IgD-negative memory B cell (primary cell): ENCODE measurements at regions not wholly inside any gene's neighbourhood (a gene's known extent, or its start where the extent isn't known, plus 50 kb on each side); places are given as distances from the start of the nearest gene placed in this dataset.
A peak's percentile ranks its signal among the peaks of the same experiment; 100 is the strongest.
"Not testable (repeated sequence)": the region's sequence is repeated elsewhere in the genome, so short reads cannot be mapped to it uniquely, and the experiment has no call there.

Experiments used
- H3K27ac Mint-ChIP-seq, 3 donors: one replicate each; pipeline ENCODE4 v1.8.0; 2020 to 2022; ENCODE audit warnings: mild to moderate bottlenecking in 3 of 3, mixed read lengths in 3 of 3, moderate library complexity in 1 of 3
- H3K27me3 Mint-ChIP-seq: one replicate; pipeline ENCODE4 v1.8.0; 2021; ENCODE audit warnings: mixed read lengths
- H3K36me3 Mint-ChIP-seq: one replicate; pipeline ENCODE4 v1.8.0; 2020; ENCODE audit warnings: mild to moderate bottlenecking, mixed read lengths
- H3K4me1 Mint-ChIP-seq, 3 donors: one replicate each; pipeline ENCODE4 v1.8.0; 2020 to 2022; ENCODE audit warnings: mixed read lengths in 3 of 3, mild to moderate bottlenecking in 1 of 3
- H3K4me3 Mint-ChIP-seq, 4 donors: one replicate each; pipeline ENCODE4 v1.8.0; 2020 to 2022; ENCODE audit warnings: mild to moderate bottlenecking in 4 of 4, mixed read lengths in 4 of 4, moderate library complexity in 3 of 4
- H3K9me3 Mint-ChIP-seq, 3 donors: one replicate each; pipeline ENCODE4 v1.8.0; 2020 to 2021; ENCODE audit warnings: mixed read lengths in 3 of 3, mild to moderate bottlenecking in 1 of 3

- H3K4me1 Mint-ChIP-seq, result peaks cover 0 to 1% (median 0%) of the 10 kb centered on the region in 3 donors
- H3K27me3 Mint-ChIP-seq, result no peaks in the 10 kb centered on the region
- no peak overlapping the region for H3K27ac Mint-ChIP-seq
- H3K4me3 Mint-ChIP-seq, result no peak overlapping the region
- no peaks in the 10 kb centered on the region for H3K36me3 Mint-ChIP-seq
- peaks cover 0 to 3% (median 0%) of the 10 kb centered on the region in 3 donors for H3K9me3 Mint-ChIP-seq
These were observed 134.9 kb upstream of the ZBTB20 start for GRCh38 chr3:115281697-115282675.

- Mint-ChIP-seq H3K4me3 (no peak overlapping the region), H3K36me3 (no peaks in the 10 kb centered on the region), H3K27me3 (no peaks in the 10 kb centered on the region), H3K9me3 (peaks cover 0 to 2% (median 0%) of the 10 kb centered on the region in 3 donors), H3K4me1 (peaks cover 0 to 1% (median 0%) of the 10 kb centered on the region in 3 donors), H3K27ac (no peak overlapping the region)
These were observed 137.9 kb upstream of the ZBTB20 start for GRCh38 chr3:115284980-115285379.

GRCh38 chr3:115286529-115287197 lies 139.6 kb upstream of the ZBTB20 start:
- Mint-ChIP-seq H3K4me3 (no peak overlapping the region), H3K9me3 (peaks cover 0 to 2% (median 0%) of the 10 kb centered on the region in 3 donors), H3K36me3 (no peaks in the 10 kb centered on the region), H3K27me3 (no peaks in the 10 kb centered on the region), H3K27ac (no peak overlapping the region), H3K4me1 (no peaks in the 10 kb centered on the region)

- H3K4me3 Mint-ChIP-seq, result no peak overlapping the region
- no peaks in the 10 kb centered on the region for H3K4me1 Mint-ChIP-seq
- H3K27ac Mint-ChIP-seq, result no peak overlapping the region
- no peaks in the 10 kb centered on the region for H3K27me3 Mint-ChIP-seq
- no peaks in the 10 kb centered on the region for H3K36me3 Mint-ChIP-seq
- peaks cover 0 to 2% (median 0%) of the 10 kb centered on the region in 3 donors for H3K9me3 Mint-ChIP-seq
These were observed 140.1 kb upstream of the ZBTB20 start for GRCh38 chr3:115287198-115287597.

- no peaks in the 10 kb centered on the region for H3K9me3 Mint-ChIP-seq
- H3K4me3 Mint-ChIP-seq, result no peak overlapping the region
- H3K4me1 Mint-ChIP-seq, result no peaks in the 10 kb centered on the region
- peaks cover 2% of the 10 kb centered on the region for H3K36me3 Mint-ChIP-seq
- no peak overlapping the region for H3K27ac Mint-ChIP-seq
- H3K27me3 Mint-ChIP-seq, result no peaks in the 10 kb centered on the region
These were observed 145.0 kb upstream of the ZBTB20 start for GRCh38 chr3:115292131-115292530.

- Mint-ChIP-seq H3K36me3 (peaks cover 2% of the 10 kb centered on the region), H3K27me3 (no peaks in the 10 kb centered on the region), H3K4me3 (no peak overlapping the region), H3K27ac (no peak overlapping the region), H3K9me3 (no peaks in the 10 kb centered on the region), H3K4me1 (no peaks in the 10 kb centered on the region)
These were observed 145.6 kb upstream of the ZBTB20 start for GRCh38 chr3:115292677-115293165.

- Mint-ChIP-seq H3K36me3 (peaks cover 2% of the 10 kb centered on the region), H3K27me3 (no peaks in the 10 kb centered on the region), H3K4me1 (no peaks in the 10 kb centered on the region), H3K9me3 (no peaks in the 10 kb centered on the region), H3K4me3 (no peak overlapping the region), H3K27ac (no peak overlapping the region)
These were observed 146.2 kb upstream of the ZBTB20 start for GRCh38 chr3:115293321-115293720.

GRCh38 chr3:115301364-115301860 lies 154.3 kb upstream of the ZBTB20 start:
- H3K36me3 Mint-ChIP-seq, result peaks cover 2% of the 10 kb centered on the region
- H3K27ac Mint-ChIP-seq, result no peak overlapping the region
- H3K4me3 Mint-ChIP-seq, result no peak overlapping the region
- H3K4me1 Mint-ChIP-seq, result no peaks in the 10 kb centered on the region
- peaks cover 2 to 4% (median 2%) of the 10 kb centered on the region in 3 donors for H3K9me3 Mint-ChIP-seq
- peaks cover 4% of the 10 kb centered on the region for H3K27me3 Mint-ChIP-seq

- H3K4me1 Mint-ChIP-seq, H3K36me3 Mint-ChIP-seq, H3K4me3 Mint-ChIP-seq, H3K9me3 Mint-ChIP-seq, H3K27me3 Mint-ChIP-seq, H3K27ac Mint-ChIP-seq: not testable (repeated sequence)
These were observed 170.9 kb upstream of the ZBTB20 start for GRCh38 chr3:115317953-115318352.

- peaks cover 0 to 1% (median 0%) of the 10 kb centered on the region in 3 donors for H3K9me3 Mint-ChIP-seq
- H3K4me3 Mint-ChIP-seq, result no peak overlapping the region
- H3K4me1 Mint-ChIP-seq, result no peaks in the 10 kb centered on the region
- H3K27me3 Mint-ChIP-seq, result peaks cover 6% of the 10 kb centered on the region
- H3K27ac Mint-ChIP-seq, result no peak overlapping the region
- peaks cover 2% of the 10 kb centered on the region for H3K36me3 Mint-ChIP-seq
These were observed 174.3 kb upstream of the ZBTB20 start for GRCh38 chr3:115321400-115321805.

- no peak overlapping the region for H3K4me3 Mint-ChIP-seq
- no peaks in the 10 kb centered on the region for H3K9me3 Mint-ChIP-seq
- no peak overlapping the region for H3K27ac Mint-ChIP-seq
- peaks cover 2% of the 10 kb centered on the region for H3K36me3 Mint-ChIP-seq
- peaks cover 6% of the 10 kb centered on the region for H3K27me3 Mint-ChIP-seq
- no peaks in the 10 kb centered on the region for H3K4me1 Mint-ChIP-seq
These were observed 175.8 kb upstream of the ZBTB20 start for GRCh38 chr3:115322901-115323300.

GRCh38 chr3:115323380-115323779 lies 176.3 kb upstream of the ZBTB20 start:
- Mint-ChIP-seq H3K4me1 (no peaks in the 10 kb centered on the region), H3K4me3 (no peak overlapping the region), H3K27me3 (peaks cover 4% of the 10 kb centered on the region), H3K9me3 (no peaks in the 10 kb centered on the region), H3K27ac (no peak overlapping the region), H3K36me3 (peaks cover 2% of the 10 kb centered on the region)

GRCh38 chr3:115324056-115324455 lies 177.0 kb upstream of the ZBTB20 start:
- Mint-ChIP-seq H3K4me1 (no peaks in the 10 kb centered on the region), H3K4me3 (no peak overlapping the region), H3K9me3 (no peaks in the 10 kb centered on the region), H3K27me3 (peaks cover 3% of the 10 kb centered on the region), H3K27ac (peak overlapping the region in 1 of 3 donors; percentile 54), H3K36me3 (peaks cover 2% of the 10 kb centered on the region)

- Mint-ChIP-seq H3K4me1 (no peaks in the 10 kb centered on the region), H3K4me3 (no peak overlapping the region), H3K9me3 (no peaks in the 10 kb centered on the region), H3K36me3 (no peaks in the 10 kb centered on the region), H3K27me3 (peaks cover 3% of the 10 kb centered on the region), H3K27ac (no peak overlapping the region)
These were observed 178.5 kb upstream of the ZBTB20 start for GRCh38 chr3:115325539-115325938.

GRCh38 chr3:115330430-115330829 lies 183.3 kb upstream of the ZBTB20 start:
- Mint-ChIP-seq H3K27me3 (peaks cover 2% of the 10 kb centered on the region), H3K9me3 (no peaks in the 10 kb centered on the region), H3K4me1 (no peaks in the 10 kb centered on the region), H3K36me3 (peaks cover 3% of the 10 kb centered on the region), H3K4me3 (no peak overlapping the region), H3K27ac (peak overlapping the region in 1 of 3 donors; percentile 82)
